ENCODE measurements at regions not wholly inside any gene's neighbourhood (a gene's known extent, or its start where the extent isn't known, plus 50 kb on each side); places are given as distances from the start of the nearest gene placed in this dataset.

DNA sequence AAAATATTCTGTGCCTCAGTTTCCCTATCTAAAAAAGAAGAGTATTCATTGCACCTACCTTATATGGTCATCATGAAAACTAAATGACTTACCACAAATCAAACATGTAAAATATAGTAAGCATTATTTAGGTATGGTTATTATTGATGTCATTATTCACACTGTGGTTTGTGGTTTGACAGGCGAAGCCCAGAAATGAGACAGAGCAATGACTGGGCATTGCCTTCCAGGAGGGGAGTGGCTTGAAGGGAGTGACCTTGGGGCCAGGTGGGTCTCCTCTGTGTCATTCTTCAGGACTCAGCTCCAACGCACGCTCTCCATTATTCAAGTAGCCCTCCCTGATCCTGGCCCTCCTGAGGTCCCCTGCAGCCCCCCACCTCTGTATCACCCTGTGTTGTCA, 133.7 kb downstream of the DMRTA2 start:
- DNase-seq = no peak

DNA sequence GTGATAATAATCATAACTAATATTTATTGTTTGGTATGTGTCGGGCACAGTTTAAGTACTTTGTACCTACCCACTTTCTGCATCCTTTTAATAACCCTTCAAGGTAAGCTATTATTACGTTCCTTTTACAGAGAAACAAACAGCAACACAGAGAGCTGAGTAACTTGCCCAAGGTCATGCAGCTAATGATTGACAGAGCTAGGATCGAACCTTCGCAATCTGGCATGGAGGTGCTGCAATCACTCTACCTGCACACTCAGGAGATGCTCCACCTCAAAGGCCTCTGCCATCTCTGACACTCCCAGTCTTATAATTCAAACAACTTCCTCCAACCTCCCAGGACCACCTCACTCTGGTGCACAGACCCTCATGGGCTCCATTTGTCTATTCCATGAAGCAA, 137.2 kb downstream of the DMRTA2 start:
- DNase-seq = no peak

DNA sequence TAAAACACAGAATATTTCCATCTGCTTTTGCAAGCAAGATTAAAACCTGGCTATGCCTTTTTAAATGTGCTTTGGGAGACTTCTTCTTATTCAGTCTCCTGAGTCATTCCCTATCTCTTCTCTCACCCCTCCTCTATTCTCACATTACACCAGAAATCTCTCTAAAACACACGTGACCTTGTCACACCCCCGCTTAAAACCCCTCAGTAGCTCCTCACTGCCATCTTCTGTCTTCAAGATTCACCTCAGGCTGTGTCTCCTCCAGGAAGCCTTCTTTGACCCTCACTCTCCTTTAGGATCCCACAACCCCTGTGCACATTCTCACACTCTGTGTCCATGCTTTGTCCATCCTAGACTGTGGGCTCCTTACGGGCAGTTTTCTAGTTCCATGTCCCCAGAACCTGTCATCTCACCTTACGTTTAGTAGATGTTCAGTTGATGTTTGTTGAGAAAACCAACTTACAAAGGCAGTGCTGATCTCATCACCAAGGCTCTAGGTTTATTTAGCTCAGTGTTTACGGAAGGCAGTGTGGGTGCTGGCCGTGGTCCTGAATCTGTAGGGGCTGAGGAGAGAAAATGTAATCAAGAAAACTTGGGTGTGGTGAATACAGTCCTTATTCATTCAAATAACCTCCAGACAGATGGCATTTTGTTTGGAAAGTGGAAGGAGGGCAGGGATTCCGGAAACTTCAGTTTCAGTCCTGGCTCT, 143.5 kb downstream of the DMRTA2 start:
- no peak for DNase-seq

DNA sequence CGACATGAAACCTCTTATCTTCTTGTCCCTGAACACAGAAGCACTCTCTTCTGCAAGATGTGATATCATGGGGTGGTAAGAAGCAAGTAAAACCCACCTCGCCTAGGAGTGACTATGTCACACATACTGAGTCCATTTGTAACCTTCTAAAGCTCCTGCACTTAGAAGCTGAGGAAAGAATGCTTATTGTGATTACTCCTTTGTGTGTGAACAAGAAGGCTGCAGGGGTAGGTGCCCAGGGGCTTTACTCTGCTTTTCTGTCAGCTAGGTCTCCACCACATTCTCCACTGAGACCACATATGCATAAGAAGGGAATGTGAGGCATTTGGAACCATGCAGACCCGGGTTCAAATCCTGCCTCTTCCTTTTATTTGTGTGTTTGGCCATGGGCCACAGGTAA, 144.3 kb downstream of the DMRTA2 start:
- DNase-seq = no peak

DNA sequence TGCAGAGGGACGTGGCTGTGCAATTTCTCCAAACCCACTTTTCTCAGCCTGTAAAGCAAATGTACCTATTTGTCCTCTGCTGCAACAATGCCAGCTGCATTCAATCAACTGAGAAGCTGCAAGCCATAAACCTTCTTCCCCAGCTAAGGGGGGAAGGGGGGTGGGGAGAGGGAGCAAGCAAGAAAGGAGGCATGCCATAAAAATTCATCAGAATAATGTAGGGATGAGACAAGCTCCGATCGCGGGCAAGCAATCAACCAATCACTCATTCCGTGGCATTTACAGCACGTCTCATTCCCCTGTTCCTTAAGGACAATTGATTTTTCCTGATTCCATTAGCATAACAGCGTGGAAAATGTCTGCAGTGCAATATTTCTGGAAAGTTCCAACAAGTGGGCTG, 144.8 kb downstream of the DMRTA2 start:
- no peak for DNase-seq

DNA sequence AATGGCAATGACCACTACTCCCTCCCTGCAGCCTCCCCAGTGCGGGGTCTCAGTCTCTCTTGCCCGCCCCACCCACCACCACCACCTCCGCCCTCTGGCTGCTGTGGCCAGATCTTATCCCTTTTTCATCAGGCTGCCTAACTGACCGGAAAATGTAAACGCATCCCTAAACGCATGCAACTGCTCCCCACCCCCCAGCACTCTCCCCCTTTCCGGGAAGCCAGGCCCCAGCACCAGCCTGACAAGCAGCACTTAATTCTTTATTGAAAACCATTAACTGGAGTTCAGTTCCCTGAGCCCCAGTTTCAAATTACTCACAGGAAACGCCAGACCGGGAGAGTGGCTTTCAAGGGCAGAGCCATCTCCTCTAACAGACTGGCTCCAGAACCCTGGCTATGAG, 147.7 kb downstream of the DMRTA2 start:
- DNase-seq = peak; percentile 72

DNA sequence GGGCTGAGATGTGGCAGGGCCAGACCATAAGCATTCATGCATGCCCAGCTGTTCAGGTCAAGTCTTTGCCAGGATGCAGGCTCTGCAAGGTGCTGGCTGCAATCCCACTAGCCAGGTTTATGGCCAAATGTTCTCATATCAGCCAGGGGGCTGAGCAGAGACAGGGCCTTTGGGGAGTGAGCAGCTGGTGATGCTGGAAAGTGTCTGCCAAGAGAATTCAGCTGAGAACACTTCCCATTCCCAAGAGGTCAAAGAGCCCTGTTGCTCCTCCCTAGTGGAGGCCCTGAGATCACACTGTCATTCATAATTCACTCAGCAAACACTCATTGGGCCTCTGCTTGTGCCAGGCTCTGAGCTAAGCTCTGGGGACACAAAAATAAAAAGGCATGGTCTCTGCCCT, 150.3 kb downstream of the DMRTA2 start:
- DNase-seq = peak; percentile 59

DNA sequence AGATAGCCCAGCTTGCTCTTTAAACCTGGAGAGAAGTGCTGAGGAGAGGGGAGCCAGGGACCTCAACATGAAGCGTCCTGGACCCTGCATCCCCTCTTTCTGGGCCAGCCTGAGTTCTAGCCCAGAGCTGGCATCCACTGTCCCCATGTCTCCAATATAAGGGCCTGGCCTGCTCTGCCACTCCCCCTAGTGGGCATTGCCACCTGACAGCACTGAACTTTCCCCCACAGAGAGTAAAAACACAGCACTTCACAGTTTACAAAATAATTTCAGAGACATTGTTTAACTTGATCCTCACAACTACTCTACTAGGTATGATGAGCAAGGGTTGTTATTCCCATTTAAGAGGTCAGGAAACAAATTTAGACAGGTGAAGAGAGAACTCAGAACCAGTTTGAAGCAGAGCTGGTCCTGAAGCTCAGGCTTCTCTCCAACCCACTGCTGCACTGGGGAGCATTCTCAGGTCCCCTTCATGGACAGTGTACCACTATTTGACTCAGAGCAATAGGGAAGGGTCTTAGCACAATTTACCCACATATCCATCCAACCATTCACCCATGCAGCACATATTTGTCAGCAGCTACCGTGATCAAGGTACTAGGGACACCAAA, 151.2 kb downstream of the DMRTA2 start:
- no peak for DNase-seq

DNA sequence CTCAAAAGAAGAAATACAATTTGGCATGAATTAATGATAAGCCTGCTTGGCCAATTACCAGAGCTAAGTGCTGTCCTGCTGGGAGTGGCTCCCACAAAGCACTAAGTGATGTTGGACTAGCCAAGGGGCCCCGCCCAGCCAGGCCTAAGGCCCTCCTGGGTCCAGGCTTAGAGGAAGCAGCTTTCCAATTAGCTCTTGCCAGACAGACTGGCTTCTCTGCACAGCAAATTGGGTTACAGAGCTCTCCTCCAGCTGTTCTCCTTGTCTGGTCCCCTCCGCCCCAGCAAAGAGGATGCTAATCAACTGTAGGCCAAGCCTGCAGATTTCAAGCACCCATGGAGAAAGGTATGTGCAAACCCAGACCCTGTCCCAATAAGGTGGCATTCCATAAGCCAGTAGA, 151.9 kb downstream of the DMRTA2 start:
- no peak for DNase-seq

DNA sequence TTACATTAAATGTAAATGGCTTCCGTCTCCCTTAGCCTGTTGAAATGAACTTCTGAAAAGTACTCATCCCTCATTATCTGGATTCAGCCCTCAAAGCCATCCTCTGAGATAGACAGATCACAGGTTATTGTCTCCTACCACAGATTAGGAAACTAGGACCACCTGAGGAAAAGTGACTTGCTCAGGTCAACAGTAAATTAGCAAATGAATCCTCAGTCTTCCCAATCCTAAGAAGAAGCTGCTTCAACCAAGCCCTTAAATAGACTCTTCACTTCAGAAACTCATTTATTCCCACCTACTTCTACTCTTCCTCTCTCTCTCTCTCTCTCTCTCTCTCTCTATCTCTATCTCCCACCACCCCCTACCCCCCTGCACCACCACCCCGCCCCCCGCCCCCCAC, 152.3 kb downstream of the DMRTA2 start:
- no peak for DNase-seq

DNA sequence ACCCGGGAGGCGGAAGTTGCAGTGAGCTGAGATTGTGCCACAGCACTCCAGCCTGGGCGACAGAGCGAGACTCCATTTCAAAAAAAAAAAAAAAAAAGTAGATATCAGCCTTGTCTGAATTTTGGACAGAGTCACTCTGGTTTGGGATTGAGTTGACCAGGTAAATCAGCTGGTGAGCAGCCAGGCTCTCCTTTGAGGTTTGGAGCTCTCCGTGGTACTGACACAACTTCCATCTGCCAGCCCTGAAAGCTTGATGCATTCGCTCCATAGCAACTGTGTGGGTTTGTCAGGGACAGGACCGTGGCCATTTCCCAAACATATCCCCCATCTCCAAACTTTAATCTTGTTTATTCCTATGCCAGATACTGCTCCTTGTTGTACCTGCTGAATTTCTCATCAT, 155.2 kb downstream of the DMRTA2 start:
- no peak for DNase-seq

DNA sequence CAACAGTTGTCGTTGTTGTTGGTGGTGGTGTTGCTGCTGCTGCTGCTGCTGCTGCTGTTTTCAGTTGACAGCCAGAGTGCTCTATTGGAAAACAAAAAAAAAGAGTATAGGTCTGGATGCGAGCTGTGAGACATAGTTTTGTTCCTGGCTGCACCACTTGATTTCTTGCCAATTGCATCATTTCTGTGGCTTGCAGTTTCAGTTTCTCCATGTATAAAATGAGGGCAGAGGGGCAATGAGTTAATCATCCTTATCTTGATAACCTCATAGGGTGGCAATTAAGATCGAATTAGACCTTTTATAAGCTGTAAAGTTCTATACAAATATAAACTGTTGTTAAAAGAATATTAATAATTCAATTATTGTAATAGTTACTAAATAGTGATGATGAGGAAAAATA, 156.7 kb downstream of the DMRTA2 start:
- DNase-seq = no peak

DNA sequence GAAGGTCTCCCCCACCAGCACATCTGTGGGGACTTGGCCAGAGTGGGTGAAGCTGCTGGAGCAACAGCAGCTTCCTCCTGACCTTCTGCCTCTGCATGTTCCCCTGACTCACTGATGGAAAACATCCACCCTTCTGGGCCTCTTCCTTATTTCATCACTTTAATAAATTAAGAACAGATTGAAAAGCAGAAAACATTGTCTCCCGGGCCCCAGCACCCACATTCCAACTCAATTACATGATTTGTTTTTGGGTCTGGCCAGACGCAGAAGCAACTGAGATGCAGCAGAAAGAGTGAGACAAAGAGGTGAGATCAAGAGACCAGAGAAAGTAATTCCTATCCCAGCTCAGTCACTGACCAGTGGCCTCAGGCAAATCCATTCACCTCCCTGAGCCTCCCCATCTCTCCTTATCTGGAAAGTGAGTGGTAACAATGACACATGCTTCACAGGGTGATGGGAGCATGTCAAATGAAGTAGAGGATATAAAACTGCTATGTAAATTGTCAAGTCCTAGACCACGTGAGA, 157.1 kb downstream of the ELAVL4 start:
- DNase-seq = no peak

DNA sequence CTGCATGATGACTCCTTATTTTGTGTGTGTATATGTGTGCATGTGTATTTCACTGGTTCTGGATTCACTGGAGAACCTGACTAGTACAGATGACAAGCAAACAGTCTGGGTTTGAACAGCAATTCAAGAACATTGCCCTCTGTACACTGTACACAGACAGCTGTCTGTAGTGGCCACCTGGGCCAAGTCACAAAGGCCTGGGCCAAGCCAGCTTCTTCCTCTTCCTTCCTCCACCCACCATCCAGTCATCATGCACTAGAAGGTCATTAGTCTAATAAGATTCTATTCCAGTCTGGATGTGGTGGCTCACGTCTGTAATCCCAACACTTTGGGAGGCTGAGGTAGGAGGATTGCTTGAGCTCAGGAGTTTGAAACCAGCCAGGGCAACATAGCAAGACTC, 155.9 kb downstream of the ELAVL4 start:
- DNase-seq = no peak

DNA sequence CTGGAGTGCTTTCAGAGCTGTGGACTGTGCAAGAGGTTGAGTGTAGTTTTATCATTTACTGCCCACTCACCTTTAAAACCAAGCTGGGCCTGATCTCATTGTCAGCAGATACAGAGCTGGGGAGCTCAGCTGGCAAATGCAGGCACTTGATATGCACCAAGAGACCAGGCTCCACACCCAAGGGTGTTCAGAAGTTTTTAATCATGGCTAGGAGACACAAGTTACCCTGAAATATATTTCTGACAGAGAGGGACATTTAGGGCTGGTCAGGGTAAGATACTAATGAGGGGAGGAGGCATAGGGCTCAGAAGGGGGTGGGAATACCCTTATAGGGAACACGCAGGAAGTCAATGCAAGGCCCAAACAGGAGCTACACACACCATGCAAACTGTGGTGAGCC, 153.7 kb downstream of the ELAVL4 start:
- no peak for DNase-seq

DNA sequence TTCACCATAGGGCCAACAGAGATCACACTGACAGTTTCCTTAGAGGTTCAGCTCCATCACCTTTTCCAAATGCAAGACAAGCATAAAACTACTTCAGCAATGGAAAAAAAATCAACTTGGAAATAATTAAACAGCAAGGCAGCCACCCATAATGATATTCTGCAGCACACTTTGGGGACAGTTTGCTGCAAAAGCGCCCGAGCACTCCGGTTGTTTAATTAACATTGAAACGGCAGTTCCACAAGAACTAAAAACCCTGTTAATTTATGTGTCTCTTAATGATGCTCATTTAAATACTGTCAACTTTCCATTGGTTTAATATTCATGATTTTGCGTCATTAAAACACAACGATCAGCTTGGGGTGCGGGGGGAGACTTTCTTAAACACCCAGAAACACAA, 153.2 kb downstream of the ELAVL4 start:
- no peak for DNase-seq

DNA sequence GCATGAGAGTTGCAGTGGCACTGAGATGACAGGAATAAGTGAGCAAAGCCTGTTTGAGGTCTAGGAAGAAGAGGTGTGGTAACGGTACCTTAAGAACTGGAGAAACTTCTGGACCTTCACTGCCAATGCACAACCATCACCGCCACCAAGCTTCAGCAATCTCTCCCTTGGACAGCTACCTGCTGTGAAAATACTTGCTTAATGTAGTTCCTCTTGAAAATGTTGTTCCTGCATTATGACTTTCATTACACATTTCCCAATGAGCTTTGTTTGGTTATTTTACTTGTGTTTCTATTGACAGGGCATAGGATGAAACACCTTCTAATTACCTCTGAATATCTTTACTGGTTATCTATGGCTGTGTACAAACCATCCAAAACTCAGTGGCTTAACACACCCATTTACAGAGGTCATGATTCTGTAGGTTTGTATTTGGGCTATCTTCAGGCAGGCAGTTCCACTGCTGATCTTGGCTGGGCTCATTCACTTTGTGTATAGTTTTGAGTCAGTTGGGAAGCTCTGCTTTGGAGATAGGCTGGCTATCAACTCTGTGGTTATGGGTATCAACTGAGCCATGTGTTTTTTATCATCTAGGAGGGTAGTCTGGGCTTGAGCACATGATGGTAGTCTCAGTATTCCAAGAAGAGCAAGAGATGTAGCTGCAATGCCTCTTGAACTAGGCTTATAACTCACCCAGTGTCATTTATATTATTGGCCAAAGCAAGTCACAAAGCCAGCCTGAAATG, 149.4 kb downstream of the ELAVL4 start:
- DNase-seq = no peak

DNA sequence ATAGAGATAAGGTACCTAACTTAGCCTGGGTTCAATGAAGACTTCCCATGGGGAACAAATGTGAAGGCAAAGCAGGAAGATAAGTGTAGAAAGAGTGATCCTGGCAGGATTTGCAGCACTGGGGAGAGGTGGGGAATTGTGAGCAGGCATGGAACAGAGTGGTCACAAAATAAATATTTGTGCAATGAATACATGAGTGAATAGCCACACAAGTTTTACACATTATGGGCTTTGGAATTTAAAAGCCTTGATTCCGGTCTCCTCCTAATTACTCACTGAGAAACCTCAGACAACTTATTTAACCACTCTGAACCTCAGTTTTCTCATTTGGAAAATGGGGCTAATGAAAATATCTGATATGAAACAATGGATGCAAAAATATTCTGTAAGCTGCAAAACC, 148.3 kb downstream of the ELAVL4 start:
- no peak for DNase-seq
